DOHH2 (cell line): ENCODE measurements at regions not wholly inside any gene's neighbourhood (a gene's known extent, or its start where the extent isn't known, plus 50 kb on each side); places are given as distances from the start of the nearest gene placed in this dataset.

Experiments used
- EZH2phosphoT487 ChIP-seq: fragments of 200-600 bp; sonication (generic); IDR thresholded peaks from 2 replicates; pipeline ENCODE4 v1.6.1; 2017; ENCODE audit warnings: borderline replicate concordance, mild to moderate bottlenecking, antibody characterized with exemption, low read length, moderate library complexity, mixed read lengths
- TF ChIP-seq, protein P1 (sequence below): fragments of 200-600 bp; sonication (generic); IDR thresholded peaks from one replicate; pipeline ENCODE4 v1.5.1; 2014; ENCODE audit warnings: antibody characterized with exemption, mild to moderate bottlenecking, low read depth, low read length; ENCODE audit not compliant: poor library complexity, severe bottlenecking

DNA sequence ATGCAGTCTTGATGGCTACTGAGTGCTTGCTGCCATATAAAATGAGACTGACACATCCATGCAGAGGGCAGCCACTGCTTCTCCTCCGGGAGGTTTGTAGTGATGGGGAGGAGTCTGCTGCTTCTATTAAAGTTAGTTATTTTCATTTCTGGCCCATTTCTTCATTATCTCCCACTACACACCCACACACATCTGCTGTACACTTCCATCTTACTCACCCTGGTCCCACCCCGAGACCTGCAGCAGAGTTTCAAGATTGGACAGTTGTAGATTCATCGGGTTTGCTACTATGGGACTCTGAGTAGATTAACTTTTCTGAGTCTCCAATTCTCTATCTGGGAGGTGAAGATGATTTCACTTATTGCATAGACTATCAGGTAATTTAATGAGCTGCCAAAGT lies 176.2 kb upstream of the SNX19 start:
- no peak for TF ChIP-seq EZH2phosphoT487
- TF ChIP-seq, protein P1, sequence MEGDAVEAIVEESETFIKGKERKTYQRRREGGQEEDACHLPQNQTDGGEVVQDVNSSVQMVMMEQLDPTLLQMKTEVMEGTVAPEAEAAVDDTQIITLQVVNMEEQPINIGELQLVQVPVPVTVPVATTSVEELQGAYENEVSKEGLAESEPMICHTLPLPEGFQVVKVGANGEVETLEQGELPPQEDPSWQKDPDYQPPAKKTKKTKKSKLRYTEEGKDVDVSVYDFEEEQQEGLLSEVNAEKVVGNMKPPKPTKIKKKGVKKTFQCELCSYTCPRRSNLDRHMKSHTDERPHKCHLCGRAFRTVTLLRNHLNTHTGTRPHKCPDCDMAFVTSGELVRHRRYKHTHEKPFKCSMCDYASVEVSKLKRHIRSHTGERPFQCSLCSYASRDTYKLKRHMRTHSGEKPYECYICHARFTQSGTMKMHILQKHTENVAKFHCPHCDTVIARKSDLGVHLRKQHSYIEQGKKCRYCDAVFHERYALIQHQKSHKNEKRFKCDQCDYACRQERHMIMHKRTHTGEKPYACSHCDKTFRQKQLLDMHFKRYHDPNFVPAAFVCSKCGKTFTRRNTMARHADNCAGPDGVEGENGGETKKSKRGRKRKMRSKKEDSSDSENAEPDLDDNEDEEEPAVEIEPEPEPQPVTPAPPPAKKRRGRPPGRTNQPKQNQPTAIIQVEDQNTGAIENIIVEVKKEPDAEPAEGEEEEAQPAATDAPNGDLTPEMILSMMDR, result no peak
